GM12872 (cell line): ENCODE measurements at regions not wholly inside any gene's neighbourhood (a gene's known extent, or its start where the extent isn't known, plus 50 kb on each side); places are given as distances from the start of the nearest gene placed in this dataset.

Experiments
- TF ChIP-seq, protein P1 (sequence below): IDR thresholded peaks from 3 replicates; pipeline ENCODE4 v1.5.1; 2011; ENCODE audit warnings: low read depth, mild to moderate bottlenecking, low read length, moderate library complexity; ENCODE audit not compliant: insufficient read depth

- TF ChIP-seq, protein P1, sequence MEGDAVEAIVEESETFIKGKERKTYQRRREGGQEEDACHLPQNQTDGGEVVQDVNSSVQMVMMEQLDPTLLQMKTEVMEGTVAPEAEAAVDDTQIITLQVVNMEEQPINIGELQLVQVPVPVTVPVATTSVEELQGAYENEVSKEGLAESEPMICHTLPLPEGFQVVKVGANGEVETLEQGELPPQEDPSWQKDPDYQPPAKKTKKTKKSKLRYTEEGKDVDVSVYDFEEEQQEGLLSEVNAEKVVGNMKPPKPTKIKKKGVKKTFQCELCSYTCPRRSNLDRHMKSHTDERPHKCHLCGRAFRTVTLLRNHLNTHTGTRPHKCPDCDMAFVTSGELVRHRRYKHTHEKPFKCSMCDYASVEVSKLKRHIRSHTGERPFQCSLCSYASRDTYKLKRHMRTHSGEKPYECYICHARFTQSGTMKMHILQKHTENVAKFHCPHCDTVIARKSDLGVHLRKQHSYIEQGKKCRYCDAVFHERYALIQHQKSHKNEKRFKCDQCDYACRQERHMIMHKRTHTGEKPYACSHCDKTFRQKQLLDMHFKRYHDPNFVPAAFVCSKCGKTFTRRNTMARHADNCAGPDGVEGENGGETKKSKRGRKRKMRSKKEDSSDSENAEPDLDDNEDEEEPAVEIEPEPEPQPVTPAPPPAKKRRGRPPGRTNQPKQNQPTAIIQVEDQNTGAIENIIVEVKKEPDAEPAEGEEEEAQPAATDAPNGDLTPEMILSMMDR, result no peak
Observed at GRCh38 chr7:88638583-88638982, 120.9 kb upstream of the ZNF804B start.

- TF ChIP-seq, protein P1, result no peak
Observed at GRCh38 chr7:88637795-88638194, 121.7 kb upstream of the ZNF804B start.

DNA sequence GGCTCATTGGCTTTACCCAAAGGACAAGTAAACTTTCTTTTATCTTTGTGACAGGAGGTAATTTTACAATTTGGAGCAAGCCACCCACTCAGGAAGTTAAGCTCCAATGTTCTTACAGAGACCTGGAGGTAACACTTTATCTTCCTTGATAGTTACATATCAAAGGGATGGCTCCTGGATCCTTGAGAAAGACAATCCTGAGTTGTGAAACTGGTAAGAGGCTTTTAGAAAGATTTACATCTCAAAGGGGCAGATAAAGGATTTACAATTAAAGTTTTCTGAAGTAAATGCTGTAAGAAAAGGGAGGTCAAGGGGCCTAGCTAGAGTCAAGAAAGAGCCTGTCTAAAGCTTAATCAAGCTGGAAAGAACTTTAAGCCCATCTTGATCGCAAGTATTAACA lies 124.4 kb upstream of the ZNF804B start:
- TF ChIP-seq, protein P1, result no peak

- TF ChIP-seq, protein P1, result no peak
Observed at GRCh38 chr7:88629559-88629958, 129.9 kb upstream of the ZNF804B start.

DNA sequence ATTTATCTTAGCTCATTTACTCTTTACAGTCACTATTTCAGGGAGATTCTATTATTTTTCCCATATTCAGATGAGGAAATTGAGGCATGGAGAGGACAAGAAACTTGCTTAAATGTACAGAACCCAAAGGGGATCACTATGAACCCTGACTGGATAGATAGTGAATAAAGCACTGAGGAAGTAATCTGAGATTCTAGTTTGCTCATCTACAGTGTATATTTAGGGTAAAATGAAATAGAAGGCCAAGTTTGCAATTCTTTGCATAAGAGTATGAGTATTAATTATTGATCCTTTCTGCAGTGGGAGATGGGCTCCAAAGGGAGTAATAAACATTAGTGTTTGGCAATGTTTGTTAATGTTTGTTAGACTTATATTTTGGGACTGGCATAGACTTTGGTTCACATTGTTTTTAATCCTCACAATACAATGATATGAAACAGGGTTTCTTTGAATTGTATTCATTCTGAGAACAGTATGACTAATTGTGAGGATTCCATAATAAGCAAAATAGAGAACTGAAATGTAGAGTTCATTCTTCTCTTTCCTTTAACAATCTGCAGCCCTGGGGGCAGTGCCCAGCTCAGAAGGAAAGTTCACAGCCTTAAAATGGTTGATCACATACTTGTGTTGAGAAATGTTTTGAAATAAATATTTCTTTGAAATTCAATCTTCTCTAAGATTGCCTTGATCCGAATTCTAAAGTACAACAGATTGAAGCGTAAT lies 131.0 kb upstream of the ZNF804B start:
- TF ChIP-seq, protein P1, result no peak

DNA sequence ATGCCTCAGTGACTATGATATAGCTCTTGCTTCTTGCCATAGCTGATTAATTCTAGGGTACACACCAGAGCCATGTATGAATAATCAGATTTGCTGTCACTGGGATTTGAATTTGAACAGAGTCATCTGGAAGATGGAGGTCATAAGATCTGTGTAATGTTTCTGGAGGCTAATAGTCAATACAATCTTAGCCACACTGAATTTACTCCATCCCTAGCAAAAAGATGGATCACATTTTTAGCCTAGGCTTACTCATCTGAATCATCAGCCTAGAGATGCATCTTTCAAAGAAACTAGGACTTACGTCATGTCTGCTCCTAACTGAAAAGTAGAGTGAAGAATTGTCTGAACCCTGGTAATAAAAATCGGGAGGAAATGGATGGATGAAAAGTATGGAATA lies 142.3 kb upstream of the ZNF804B start:
- TF ChIP-seq, protein P1, result no peak

DNA sequence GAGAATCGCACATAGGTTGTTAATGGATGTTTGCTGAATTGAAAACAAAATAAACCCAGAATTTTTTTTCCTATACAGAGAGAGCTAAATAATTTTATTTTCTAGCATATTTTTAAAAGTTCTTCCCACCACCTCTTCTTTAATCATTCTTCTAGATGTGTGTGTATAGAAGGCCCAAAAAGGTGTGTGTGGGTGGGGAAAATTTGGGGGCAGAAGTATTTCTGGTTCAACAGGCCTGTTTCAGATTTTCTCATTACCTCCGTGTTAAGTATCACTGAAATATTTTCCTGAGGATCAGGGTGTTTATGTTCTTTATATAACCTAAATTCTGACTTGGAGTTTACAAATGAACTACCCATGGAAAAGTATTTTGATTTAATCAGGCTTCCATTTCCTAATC lies 144.2 kb upstream of the ZNF804B start:
- TF ChIP-seq, protein P1, result no peak
